Activated CD4-positive, alpha-beta T cell treated with anti-CD3 and anti-CD28 coated beads, Interleukin-2, amount 50 U/mL, for 1 hour (primary cell): ENCODE measurements at regions not wholly inside any gene's neighbourhood (a gene's known extent, or its start where the extent isn't known, plus 50 kb on each side); places are given as distances from the start of the nearest gene placed in this dataset.

Experiments used
- DNase-seq: peaks from one replicate; pipeline ENCODE4 v3.0.0-alpha.2; 2020

DNA sequence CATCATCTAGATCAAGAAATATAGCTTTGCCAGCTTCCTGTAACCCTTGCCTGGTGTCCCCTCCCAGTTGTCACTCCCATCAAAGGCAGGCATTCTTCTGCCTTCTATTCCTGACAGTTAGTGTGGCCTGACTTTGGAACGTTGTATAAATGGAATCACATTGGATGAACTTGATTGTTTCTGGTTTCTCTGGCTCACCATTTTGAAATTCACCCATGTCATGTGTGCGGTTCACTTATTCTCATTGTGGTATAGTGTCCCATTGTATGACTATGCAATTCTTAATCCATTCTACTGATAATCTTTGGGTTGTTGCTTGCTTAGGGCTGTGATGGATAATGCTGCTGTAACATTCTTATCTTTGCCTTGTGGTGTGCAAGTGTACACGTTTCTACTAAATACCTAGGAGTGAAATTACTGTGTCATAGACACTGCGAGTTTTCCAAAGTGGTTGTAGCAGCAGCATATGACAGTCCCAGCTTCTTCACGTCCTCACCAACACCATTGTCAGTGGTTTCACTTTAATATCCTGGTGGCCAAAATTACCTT is 73.2 kb downstream of the VEGFA start:
- DNase-seq: no peak

DNA sequence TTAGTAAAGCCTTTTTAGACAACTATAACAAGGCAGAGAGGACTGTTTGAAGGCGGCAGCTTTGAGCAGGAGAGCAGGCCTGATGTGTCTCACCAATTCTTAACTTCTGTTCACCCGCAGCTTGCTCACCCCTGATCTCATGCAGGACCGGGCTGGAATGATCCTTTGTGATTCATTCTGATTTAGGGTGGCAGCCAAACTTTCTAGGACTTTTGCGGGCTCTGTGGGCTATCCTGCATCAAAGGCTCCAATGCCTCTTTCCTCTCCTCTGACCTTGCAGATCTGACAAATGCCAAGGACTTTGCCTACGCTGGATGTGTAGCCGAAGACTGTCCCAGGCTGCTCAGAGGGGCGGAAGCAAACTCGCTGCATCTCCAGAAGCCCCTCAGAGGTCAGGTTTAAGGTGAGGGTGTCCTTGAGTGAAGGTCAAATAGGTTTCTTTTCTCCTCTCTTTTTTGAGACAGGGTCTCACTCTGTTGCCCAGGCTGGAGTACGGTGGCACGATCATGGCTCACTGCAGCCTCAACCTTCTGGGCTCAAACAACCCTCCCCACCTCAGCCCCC is 72.3 kb downstream of the VEGFA start:
- no peak for DNase-seq

DNA sequence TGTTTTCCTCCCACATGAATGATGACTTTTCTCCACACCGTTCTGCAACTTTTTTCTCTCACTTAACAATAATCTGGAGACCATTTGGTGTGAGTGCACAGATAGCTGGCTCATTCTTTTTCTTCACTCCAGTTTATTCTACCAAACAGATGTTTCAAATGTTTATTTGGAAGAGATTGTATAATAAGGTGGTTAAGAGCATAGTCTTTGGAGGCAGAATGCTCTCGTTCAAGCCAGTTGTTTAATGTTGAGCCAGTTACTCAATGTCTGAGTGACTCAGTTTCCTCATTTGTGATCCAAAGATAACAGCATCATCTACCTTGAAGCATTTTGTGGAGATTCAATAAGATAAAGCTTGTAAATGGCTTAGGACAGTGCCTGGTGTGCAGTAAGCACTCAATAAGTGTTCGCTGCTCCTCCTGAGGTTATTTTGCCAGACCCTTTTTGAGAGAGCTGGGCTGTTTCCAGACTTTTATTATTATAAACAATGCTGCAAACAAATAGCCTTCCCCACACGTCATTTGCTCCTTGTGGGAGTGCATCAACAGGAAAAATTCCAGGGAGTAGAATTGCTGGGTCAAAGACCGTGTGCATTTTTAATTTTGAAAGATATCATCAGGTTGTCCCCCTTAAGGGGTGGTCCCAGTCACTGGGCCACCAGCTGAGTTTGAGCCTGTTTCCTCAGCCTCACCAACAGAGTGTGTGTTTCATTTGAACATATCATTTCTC is 70.6 kb downstream of the VEGFA start:
- DNase-seq: no peak

DNA sequence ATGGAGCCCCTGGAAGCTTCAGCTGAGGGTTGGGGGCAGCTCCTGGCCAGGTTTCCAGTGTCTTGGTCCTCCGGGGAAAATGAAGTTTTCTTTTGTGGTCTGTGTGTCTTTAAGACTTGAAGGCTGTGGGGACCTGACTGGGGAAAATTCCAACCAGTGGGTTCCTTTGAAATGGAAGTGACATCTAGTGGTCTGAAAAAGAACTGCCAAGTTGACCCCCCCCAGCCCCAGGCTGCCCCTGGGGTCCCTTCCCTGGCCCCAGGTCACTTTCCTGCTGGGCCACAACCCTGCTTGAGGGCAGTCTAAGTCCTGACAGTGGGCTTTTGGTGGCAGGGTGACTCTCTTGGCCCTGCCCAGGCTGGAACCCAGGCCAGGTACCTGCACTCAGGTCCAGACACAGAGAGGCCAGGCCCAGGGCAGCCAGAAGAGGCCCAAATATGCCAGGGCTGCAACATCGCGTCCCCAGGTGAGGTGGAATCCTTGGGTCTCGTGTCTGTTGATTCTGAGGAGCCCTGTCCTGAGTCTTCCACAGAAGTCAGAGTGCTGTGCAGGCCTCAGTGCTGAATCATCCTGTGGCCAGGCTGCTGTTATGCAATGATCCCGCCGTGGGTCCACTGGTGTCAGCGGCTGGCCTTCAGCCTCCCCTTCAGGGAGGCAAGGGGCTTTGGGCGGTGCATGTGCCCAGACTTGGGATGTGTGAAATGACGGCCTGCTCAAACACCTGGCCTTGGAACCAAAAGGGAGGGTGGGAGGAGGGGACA is 68.4 kb downstream of the VEGFA start:
- no peak for DNase-seq

DNA sequence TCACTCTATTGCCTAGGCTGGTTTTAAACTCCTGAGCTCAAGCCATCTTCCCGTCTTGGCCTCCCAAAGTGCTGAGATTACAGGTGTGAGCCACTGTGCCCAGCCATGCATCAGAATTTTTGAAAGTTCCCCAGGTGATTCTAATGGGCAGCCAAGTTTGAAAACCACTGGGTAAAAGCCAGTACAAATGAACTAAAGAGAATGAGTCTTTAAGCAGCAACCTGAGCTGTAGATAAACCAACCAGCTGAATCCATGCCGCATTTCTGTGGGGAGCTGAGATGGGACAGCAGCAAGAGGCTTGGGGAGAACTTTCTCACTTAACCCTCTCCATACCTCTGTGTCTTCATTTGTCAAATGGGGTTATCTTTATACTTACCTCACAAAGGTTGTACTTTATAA is 67.5 kb downstream of the VEGFA start:
- no peak for DNase-seq

DNA sequence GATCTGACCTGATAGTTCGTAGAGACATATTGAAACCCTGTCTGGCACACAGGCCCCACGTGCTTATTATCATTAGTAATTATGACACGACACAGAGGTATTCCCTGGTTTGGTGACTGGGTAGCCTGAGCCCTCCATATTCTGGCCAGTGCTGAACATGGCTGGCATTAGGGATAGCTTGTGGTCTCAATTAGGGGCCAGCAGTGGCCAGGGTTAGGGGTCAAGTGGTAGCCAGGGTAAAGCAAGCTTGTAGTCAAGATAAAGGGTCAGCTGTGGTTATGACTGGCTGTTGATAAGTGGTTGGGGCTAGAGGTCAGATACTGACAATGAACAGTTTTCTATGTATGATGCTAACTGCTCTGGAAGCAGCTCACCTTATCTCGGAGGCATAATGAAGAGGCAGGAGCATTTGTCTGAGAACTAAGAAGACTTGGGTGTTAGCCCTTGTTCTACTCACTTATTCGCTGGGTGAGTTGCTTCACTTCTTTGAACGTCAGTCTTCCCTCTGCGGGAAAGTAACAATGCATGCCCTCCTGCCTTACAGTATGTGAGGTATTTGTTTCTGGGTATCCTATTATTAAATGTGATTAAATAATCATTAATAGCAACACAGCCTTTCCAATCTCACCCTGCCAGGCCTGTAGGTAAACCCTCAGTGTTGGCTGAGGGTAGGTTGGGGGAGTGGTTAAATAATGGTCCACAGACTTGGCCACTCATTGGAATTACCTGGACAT is 66.7 kb downstream of the VEGFA start:
- no peak for DNase-seq
